Hematopoietic multipotent progenitor cell (in vitro differentiated cells): ENCODE measurements at regions not wholly inside any gene's neighbourhood (a gene's known extent, or its start where the extent isn't known, plus 50 kb on each side); places are given as distances from the start of the nearest gene placed in this dataset.

ENCODE experiments used
- DNase-seq, 3 donors: peaks; one replicate each; pipeline ENCODE4 v3.0.0-alpha.2; 2011 to 2015; ENCODE audit warnings: low read depth in 2 of 3, low spot score in 2 of 3

DNA sequence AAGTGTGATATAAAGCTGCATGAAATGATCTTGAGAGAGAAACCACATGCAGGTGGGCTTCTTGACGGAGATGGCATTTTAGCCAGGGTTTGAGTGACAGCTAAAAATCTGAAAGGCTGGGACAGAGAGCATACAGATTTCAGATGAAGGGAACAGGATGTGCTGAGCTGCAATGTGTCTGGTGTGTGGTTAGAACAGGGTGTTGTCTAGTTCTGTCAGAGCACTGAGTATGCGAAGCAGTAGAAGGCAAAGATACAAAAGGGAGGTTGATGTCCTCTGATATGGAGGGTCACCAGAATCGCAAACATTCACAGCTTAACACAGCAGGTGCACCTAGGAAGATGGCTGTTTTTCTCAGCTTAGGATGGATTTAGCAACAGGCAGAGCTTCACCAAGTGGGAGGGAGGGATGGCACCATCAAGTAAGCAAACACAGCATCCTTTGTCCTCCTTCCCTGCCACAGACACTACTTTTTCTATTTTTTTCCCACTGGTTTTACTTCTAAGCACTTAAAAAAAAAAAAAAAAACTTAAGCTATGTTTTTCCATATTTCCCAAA lies 182.5 kb downstream of the TMX3 start:
- no peak for DNase-seq

- no peak for DNase-seq
These were observed 189.8 kb downstream of the TMX3 start for GRCh38 chr18:68525091-68525490.

GRCh38 chr18:68520406-68521075 lies 194.4 kb downstream of the TMX3 start:
- no peak for DNase-seq

DNA sequence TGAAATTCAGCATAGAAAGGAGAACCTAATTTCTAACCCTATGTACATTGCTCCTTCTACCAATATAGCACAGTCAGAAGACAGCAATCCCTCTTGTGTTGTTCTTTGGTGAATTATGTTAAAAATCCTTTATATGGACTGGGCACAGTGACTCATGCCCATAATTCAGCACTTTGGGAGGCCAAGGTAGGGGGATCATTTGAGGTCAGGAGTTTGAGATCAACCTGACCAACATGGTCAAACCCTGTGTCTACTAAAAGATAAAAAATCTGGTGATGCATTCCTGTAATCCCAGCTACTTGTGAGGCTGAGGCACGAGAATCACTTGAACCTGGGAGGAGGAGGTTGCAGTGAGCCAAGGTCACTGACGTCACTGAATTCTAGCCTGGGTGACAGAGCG lies 195.6 kb downstream of the TMX3 start:
- no peak for DNase-seq

GRCh38 chr18:68509902-68510301 lies 205.0 kb downstream of the TMX3 start:
- no peak for DNase-seq

DNA sequence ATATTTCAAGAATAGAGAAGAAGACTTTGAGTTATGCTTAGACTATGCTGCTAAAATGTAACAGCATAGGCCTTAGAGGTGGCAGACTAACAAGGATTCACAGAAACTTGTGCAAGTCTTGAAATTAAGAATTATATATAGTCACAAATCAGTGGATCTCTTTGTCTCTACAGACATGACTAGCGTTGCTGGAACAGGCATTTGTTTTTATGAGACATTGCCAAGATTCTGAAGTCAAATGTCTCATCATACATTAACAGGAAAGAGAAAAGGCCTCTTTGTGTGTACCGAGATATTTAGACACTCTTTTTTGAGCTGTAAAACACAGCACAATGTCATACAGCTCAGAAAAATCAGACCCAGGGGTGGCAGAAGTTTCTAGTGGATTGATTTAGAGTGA lies 207.1 kb downstream of the TMX3 start:
- no peak for DNase-seq

DNA sequence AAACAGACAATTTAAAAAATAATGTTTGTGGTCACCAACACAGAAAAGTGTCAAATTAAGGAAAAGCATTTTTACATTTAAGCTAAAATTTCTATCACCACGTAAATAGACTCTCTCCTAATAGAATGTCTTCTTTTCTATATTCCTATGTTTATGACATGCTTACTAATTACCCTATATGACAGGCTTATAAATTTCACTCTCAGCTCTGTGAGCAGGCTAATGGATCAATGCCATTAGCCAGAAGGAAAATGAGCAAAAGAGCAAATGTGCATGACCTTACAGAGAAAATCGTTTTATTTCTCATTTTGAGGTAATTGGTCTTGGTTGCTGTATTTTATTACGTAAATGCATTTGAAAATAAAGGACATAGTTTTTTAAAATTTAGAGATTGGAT lies 209.7 kb downstream of the TMX3 start:
- no peak for DNase-seq

DNA sequence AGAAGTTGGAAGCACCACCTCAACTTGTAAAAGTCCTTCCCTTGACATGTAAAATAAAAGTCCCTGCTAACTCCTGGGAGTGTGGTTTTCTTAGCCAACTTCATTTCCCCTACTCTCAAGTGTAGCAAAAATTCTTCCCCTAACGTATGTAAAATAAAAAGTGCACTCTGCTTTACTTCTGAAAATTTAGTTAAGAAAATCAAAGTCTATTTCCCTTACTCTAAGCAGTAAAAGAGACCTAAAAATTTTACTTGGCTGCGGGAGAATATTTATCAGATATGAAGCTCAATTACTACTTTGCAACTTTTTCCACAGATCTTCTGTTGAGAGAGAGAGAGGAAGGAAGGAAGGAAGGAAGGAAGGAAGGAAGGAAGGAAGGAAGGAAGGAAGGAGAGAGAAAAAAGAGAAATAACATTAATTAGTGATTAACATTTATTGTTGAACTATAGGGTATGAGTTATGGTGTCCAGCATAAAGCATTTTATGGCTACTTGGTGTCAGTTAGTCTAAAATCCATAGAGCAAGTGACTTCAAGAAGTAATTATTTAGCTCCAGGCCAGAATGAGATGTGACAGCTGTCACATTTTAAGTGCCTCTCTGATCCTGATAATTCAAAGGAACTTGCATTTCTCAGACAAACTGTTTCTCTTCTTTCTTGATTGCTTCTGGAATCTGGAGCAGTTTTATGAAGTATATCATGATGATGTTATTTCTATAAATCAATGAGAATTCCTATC lies 210.3 kb downstream of the TMX3 start:
- DNase-seq: no peak

DNA sequence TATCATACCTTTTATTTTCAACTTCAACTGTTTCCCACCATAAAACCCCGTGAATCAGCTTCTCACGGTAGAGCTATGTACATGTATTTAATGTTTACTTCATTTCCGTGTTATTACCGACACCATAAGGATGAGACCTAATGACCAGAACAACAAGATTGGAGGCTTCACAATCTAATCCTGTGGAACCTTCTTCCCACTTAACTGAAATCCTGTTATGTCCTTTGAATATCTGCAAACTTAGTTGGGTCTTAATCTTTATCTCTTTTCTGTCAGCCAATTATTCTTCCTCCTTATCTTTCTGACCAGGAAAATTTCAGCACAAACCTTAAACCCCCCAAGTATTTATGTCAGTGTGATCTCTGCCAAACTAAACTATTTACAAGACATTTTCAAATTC lies 214.4 kb downstream of the TMX3 start:
- no peak for DNase-seq

- DNase-seq: no peak
These were observed 215.8 kb downstream of the TMX3 start for GRCh38 chr18:68499141-68499540.

DNA sequence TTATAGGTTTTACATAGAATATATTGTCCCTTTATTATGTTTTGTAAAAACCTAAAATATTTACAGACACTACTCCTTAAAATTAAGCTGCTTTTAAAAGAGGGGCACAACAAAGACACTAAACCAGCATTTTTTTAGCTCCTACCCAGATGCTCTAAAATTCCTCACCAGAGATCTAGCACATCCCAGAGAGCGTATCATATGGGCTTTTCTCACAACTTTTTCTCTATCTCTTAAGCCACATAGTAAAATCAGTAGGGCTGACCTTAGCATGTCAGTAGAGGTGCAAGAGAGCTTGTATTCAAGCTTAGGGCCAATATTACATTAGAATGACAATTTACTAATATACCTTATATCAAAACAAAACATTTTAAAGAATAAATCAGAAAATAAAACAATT lies 216.3 kb downstream of the TMX3 start:
- no peak for DNase-seq

DNA sequence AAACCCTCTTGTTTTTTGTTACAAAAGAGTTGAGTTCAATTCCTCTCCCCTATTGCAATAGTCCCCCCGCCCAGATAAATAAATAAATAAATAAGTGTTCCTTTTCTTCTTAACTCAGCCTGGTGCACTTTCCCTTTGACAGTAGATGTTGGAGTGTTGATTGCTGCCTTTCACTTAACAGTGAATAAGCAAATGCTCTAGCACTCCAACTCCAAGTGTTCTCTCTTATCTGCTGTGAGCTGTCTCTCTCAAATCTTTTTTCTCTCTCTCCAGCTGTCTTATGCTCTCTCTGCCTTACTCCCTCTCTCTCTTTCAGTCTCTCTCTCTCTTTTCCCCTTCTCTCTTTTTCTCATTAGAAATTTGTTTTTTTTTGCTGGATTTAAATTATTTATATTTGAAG lies 216.7 kb downstream of the TMX3 start:
- no peak for DNase-seq

- no peak for DNase-seq
These were observed 219.9 kb downstream of the TMX3 start for GRCh38 chr18:68494802-68495581.

DNA sequence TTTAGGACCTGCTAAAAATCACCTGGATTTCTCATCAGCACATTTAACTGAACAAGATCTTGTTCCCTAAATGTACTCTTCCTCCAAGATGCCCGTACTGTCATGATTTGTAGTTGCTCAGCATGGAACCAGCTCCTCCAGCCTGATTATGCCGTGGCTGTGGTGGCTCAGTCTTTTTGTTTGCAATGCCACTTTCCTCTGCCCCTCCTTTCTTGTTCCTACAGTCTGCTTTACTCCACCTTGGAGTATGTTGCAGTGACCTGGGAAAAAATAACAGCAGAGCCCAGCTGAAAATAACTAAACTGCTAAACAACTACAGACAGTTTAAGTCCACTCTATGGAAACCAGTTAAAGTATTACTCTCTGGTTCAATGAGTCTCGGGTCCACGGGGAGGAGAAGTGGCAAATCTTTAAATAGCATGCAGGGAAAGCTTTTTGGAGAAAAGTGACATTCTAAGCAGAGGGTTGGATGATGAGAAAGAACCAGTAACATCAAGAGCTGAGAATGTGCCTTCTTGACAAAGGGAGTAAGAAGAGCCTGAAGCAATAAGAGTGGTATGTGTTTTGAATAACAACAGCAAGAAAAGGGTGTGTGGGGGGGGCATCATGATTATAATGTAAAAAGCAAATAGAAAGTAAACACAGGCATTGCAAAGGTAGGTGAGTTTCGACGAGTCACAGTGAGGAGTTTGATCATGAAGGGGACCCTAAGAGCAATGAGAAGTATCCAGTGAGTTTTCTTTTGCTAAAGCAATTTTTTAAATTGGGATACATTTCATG lies 225.7 kb downstream of the TMX3 start:
- no peak for DNase-seq

- DNase-seq: no peak
These were observed 230.7 kb downstream of the TMX3 start for GRCh38 chr18:68484241-68484640.

- DNase-seq: no peak
These were observed 232.1 kb downstream of the TMX3 start for GRCh38 chr18:68482815-68483214.

- DNase-seq: no peak
These were observed 234.7 kb downstream of the TMX3 start for GRCh38 chr18:68480196-68480595.

DNA sequence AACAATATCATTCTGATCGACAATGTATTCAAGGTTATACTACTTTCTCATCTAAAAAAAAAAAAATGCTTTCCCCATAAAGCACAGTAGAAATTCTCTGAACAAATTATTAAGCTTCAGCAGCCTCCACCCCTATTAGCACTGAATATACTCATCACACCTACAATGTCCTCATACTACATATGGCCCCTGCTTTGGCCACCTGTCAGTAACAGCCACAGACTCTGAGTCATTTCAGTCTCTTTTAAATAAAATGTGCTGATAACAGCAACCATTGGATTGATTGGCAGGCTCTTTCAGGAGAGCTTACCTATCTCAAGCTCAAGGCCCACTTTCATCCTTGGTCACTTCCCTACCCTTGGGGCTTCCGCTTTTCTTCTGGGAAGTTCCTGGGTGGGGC lies 236.7 kb downstream of the TMX3 start:
- no peak for DNase-seq

DNA sequence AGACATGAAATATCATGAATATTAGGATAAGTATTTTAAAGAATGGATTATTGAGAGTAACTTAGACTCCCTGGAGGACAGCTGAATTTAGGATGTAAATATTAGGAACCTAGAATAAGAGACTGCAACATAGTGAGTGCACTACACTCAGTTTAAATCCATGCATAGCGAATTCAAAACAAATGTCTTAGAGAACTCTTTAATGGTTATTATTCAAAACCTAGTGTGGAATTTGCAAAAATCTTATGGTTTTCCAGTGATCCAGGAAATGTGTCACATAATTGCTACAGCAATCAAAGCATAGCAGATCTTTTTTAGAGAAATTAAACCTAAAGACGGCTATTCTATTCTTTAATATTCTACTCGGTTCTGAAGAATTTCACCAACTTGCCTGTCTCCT lies 239.0 kb downstream of the TMX3 start:
- no peak for DNase-seq

DNA sequence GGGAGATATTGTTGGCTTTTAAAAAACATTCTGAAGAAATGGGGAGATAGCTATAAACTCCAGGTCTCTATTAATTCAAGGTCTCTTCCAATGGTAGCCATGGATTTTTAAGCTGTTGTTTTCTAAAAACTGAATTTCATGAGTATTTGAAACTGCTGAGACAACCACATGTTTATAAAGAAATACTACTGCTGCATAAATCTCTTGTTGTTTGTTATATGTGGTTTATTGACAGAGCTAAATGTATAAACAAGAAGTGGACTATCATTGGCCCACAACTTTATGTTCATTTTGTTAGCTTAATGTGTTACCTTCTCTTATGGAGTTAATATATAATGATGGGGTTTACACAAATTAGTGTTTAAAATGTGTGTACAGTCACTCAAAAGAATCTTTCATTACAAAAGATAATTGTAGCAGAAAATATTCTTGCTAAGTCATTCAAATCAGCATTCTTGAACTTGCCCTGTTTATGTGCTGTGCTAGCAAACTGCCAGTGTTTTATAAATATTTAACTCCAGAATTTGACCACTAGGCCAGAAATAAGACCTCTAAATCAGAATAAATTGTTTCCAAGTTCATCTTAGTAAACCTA lies 242.1 kb downstream of the TMX3 start:
- DNase-seq: no peak
